NCI-H2171 (cell line): ENCODE measurements at regions not wholly inside any gene's neighbourhood (a gene's known extent, or its start where the extent isn't known, plus 50 kb on each side); places are given as distances from the start of the nearest gene placed in this dataset.
"Not testable (repeated sequence)": the region's sequence is repeated elsewhere in the genome, so short reads cannot be mapped to it uniquely, and the experiment has no call there.

Experiments used
- DNase-seq: peaks from one replicate; lab custom pipeline; 2025; lab: John Stamatoyannopoulos, UW

- DNase-seq: no peak
Measured at GRCh38 chr3:25151903-25152295, 276.2 kb upstream of the RARB start.

DNA sequence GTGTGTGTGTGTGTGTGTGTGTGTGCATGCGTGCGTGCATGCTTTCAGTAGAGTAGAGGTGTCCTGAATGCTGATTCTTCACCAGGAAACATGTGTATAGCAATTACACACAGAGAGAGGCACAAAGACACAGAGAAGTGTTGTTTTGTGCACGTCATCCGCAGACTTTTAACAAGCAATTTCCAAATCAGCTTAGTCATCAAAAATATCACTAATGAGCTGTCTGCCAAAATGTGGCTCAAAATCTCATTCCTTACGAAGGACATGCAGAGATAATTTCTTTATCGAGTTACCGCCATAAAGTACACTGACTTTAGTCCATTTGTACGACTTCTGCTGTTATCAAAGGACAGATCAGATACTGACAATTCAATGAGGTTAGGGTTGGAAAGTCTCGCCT lies 274.9 kb upstream of the RARB start:
- no peak for DNase-seq

DNA sequence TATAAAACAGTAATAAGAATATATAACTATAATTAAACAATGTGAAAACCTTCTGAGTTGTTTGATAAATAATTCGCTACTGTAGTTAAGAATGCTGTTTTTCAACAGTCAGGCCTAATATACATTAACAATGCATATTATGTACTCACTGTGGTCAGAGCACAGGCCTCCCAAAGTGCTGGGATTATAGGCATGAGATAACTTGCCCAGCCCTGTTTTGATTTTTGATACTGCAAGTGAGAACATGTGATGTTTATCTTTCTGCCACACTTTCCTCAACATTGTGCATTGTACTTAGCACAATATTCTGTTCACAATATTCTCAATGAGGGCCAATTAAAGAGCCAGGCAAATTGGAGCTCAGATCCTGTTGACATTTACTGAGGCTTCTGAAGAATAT lies 274.5 kb upstream of the RARB start:
- no peak for DNase-seq

DNA sequence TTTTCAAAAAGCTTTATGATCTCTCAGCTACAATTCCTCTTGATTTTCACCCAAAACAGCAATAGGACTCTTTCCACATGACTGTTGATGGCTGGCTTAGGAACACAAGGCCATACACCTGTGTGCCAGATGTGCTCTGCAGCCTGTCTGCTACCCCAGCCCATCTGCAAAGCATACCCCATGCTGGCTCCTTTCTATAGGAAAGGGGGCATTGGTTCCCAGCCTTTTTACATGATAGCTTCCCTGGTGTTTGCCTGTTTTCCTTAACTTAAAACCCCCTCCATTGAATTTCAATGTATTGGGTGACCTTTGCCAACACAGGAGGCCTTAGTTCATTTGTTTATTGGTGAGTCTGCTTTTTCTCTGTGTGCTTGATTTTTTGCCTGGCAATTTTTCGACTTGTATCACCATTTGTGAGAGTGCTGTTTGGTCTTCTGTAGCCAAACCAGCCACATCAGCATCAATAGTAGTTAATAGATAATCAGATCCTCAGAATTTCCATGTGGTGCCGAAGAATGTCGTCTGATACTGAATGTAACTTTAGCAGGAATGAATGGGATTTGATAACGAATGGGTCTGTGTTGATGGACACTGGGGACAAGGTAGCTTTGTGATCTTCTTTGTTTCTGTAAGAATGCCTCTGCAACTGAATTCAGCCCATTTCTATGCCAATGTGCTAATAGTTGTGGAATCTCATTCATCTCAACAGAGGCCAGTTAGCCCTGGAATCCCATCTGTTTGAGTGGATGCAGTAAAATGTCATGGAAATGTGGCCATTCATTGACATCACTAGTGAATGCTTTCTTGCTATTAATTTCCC lies 272.2 kb upstream of the RARB start:
- no peak for DNase-seq

GRCh38 chr3:25156626-25157025 lies 271.4 kb upstream of the RARB start:
- no peak for DNase-seq

DNA sequence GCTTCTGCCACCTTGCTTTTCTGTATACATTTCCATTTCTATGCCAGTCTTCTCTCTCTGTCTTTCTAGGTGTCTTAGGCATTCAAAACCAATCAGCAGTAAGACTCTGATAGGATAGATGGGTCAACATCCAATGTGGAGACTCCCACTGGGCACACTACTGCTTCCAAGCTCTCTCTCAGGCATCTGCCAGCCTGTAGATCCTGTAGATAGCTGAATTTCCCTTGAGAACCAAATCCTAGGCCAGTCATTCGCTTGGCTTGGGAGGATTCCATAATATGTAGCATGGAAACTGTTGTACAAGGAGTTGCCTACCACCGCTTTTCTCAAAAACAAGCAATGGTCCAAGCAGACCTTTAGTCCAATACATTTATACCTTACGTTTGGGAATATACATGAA lies 262.8 kb upstream of the RARB start:
- DNase-seq: no peak

- no peak for DNase-seq
Measured at GRCh38 chr3:25166016-25166415, 262.0 kb upstream of the RARB start.

DNA sequence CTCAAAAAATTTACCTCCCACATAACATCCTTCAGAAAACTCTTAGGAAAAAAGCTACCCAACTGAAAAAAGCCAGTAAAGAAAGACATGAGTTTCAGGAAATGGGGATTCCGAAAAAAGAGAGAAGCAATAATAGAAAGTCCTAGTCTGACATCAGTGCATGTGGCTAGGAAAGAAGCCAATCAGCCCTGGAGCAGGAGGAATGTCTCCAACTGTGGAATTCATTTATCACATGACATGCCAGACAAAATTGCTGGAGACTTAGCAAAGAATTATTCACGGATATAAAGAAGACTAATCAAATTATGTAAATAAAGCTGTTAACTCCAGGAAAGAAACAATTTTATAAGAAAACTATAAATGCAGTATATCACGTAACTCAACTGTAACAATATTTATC lies 258.9 kb upstream of the RARB start:
- no peak for DNase-seq

GRCh38 chr3:25170021-25170420 lies 258.0 kb upstream of the RARB start:
- no peak for DNase-seq

GRCh38 chr3:25171118-25171807 lies 256.8 kb upstream of the RARB start:
- DNase-seq: no peak

- DNase-seq: no peak
Measured at GRCh38 chr3:25171897-25172296, 256.2 kb upstream of the RARB start.

DNA sequence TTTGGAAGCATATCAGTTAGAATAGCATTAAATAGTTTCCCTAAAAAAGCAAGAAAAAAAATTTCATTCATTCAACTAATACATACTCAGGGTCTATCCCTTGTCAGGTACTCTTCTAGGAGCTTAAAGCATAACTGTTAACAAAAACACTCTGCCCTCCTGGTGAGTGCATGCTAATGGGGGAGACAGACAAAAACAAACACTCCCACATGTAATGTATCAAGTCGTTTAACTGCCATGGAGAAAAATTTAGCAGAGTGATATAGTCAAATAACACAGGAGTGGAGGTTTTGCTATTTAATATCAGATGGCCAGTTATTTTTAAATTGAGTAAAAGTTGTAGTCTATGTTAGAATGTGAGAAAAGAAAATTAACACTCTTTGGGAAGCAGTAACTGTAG lies 254.5 kb upstream of the RARB start:
- no peak for DNase-seq

DNA sequence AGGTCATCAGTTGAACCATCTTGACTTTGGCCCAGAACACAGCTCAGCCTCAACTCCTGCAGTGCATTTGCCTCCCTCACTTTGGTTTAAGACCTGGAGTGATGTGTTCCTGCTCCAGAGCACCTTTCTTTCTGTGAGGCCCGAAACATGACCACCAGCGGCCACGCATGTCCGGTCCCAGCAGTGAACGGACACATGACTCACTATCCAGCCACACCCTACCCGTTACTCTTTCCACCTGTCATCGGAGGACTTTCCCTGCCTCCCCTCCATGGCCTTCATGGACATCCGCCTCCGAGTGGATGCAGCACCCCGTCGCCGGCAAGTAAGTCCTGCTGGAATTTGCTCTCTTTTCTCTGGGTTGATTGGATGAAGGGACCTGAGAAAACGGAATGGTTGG lies 253.8 kb upstream of the RARB start:
- DNase-seq: no peak

- DNase-seq: no peak
Measured at GRCh38 chr3:25177041-25177440, 251.0 kb upstream of the RARB start.

DNA sequence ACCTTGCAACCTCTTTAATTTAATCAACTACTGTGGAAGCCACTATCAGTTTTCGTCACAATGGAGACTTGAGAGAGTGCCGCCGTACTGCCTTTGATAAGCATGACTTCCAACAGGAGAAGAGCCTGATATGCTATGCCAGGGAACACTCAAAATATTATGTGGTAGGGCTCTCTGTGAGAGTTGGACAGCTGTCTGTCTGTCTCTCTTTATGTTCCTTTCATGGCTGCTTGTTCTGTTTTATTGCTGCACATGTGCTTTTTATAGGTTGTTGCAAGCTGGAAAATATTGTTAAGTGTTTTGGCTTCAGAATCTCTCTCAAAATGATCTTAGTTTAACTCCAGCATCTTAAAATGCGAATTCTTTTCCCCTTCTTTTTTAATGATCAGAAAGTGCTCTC lies 249.4 kb upstream of the RARB start:
- no peak for DNase-seq

GRCh38 chr3:25181096-25181495 lies 247.0 kb upstream of the RARB start:
- DNase-seq: no peak

DNA sequence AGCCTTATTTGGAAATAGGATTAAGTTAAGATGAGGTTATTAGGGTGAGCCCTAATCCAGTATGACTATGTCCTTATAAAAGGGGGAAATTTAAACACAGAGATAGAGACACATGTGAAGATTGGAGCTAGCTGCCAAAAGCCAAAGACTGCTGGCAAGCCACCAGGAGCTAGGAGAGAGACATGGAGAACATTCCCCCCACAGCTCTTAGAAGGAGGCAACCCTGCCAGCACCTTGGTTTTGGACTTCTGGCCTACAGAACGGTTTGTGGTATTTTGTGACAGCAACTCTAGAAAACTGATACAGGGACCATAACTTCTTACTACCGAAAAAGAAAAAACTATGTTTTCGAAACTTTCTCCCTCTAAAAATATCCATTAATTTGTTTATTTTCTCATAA lies 245.3 kb upstream of the RARB start:
- no peak for DNase-seq

- no peak for DNase-seq
Measured at GRCh38 chr3:25184641-25185250, 243.3 kb upstream of the RARB start.

DNA sequence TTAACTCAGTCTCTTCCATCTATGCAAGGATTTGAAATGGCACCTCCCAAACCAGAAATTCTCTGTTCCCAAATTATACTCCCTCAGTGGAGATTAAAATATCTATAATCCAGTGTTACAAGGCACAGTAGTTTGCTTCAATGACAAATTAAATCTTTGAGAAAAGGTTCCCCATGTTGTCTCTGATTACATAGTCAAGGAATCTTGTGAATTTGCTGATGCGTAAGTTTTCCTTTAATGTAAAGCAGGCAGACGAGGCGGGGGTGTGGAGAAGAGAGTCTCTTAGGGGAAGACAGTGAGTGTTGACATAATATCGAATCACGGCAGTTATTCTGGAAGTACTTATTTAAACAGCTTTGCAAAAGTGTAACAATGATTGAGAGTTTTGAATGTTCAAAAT lies 236.4 kb upstream of the RARB start:
- DNase-seq: no peak

DNA sequence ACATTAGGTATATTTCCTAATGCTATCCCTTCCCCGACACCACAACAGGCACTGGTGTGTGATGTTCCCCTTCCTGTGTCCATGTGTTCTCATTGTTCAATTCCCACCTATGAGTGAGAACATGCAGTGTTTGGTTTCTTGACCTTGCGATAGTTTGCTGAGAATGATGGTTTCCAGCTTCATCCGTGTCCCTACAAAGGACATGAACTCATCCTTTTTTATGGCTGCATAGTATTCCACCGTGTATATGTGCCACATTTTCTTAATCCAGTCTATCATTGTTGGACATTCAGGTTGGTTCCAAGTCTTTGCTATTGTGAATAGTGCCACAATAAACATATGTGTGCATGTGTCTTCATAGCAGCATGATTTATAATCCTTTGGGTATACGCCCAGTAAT lies 228.5 kb upstream of the RARB start:
- DNase-seq: not testable (repeated sequence)

GRCh38 chr3:25212736-25213135 lies 215.3 kb upstream of the RARB start:
- DNase-seq: no peak

DNA sequence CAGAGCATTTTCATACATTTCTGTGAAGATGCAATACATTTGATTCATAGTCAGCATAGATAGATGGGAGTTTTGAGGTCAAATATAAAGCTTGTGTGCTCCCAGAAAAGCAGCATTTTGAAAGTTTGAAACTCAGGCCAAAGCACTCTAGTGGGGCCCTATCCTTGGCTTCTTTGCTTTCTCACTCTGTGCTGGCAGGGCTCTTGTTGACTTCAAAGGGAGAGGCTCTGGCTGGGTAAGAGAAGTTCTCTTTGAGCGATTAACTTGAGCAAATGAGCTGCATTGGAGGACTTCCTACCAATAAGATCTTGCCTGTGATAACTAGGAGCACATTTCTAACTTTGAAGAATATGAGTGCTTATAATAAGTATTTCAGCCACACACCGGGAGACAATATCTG lies 214.0 kb upstream of the RARB start:
- no peak for DNase-seq

GRCh38 chr3:25218362-25218761 lies 209.7 kb upstream of the RARB start:
- DNase-seq: no peak
